Astrocyte of the cerebellum (primary cell): ENCODE measurements at regions not wholly inside any gene's neighbourhood (a gene's known extent, or its start where the extent isn't known, plus 50 kb on each side); places are given as distances from the start of the nearest gene placed in this dataset.

Experiments used
- DNase-seq: peaks from one replicate; pipeline ENCODE4 v3.0.0-alpha.2; 2011; ENCODE audit warnings: low read depth
- H3K4me3 ChIP-seq: 2 replicates; pipeline ENCODE4 v1.5.1; 2011; ENCODE audit warnings: mild to moderate bottlenecking, low read depth, low read length, moderate library complexity
- CTCF ChIP-seq: IDR thresholded peaks from 2 replicates; pipeline ENCODE4 v1.5.1; 2012; ENCODE audit warnings: low read length, low read depth, moderate library complexity, mild to moderate bottlenecking; ENCODE audit errors: missing control alignments
- in situ Hi-C: cut with HindIII; loops from 2 replicates; pipeline ENCODE4 v1.10.0; 2017; ENCODE audit warnings: low sequenced_read_pairs

- H3K4me3 ChIP-seq, result no peak overlapping the region
- in situ Hi-C loops, result no loop called here
- no peak for TF ChIP-seq CTCF
- DNase-seq, result no peak
Measured at GRCh38 chr9:80378669-80379293, 807.0 kb downstream of the TLE4 start.

GRCh38 chr9:80376180-80376579, 804.4 kb downstream of the TLE4 start:
- no peak for DNase-seq
- no peak overlapping the region for H3K4me3 ChIP-seq
- no peak for TF ChIP-seq CTCF
- in situ Hi-C loops, result no loop called here

DNA sequence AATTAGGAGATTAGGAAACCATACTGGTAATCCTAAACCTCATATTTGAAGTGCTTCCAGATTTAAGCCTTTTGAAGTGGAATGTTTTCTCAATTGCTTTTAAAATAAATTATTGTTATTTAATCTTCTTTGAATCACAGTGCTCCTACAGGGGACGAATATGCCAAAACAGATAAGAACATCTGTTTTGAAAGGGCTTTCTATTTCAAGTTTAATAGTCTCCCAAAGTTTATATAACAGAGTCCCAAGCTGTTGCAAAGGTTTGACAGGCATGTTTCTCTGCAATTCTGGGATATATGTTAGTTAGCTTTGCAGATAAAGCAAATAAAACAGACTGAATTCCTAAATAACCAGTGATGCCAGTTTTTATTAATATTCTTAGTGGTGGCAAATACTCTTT, 803.7 kb downstream of the TLE4 start:
- TF ChIP-seq CTCF, result no peak
- H3K4me3 ChIP-seq, result no peak overlapping the region
- in situ Hi-C loops, result no loop called here
- DNase-seq, result no peak

- no peak overlapping the region for H3K4me3 ChIP-seq
- TF ChIP-seq CTCF, result no peak
- in situ Hi-C loops, result no loop called here
- no peak for DNase-seq
Measured at GRCh38 chr9:80369641-80370040, 797.9 kb downstream of the TLE4 start.

DNA sequence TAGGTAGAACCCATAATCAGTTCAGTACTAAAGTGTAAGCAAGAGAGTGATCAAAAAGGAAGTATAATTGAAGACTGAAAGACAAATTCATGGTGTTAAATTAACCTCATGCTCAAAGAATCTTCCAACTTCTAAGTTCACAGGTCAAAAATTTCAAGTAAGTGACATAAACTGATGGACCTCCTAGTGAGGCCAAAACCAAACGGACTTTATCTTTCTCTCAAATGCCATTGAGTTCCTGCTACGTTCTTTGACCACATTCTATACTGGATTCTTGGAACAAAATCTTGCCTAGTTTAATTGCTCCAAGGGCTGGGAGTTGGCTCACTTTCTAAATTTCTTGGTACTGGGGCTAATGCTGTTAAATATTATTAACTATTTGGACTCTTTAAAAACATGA, 794.9 kb downstream of the TLE4 start:
- no peak overlapping the region for H3K4me3 ChIP-seq
- DNase-seq, result no peak
- TF ChIP-seq CTCF, result no peak
- in situ Hi-C loops, result no loop called here

DNA sequence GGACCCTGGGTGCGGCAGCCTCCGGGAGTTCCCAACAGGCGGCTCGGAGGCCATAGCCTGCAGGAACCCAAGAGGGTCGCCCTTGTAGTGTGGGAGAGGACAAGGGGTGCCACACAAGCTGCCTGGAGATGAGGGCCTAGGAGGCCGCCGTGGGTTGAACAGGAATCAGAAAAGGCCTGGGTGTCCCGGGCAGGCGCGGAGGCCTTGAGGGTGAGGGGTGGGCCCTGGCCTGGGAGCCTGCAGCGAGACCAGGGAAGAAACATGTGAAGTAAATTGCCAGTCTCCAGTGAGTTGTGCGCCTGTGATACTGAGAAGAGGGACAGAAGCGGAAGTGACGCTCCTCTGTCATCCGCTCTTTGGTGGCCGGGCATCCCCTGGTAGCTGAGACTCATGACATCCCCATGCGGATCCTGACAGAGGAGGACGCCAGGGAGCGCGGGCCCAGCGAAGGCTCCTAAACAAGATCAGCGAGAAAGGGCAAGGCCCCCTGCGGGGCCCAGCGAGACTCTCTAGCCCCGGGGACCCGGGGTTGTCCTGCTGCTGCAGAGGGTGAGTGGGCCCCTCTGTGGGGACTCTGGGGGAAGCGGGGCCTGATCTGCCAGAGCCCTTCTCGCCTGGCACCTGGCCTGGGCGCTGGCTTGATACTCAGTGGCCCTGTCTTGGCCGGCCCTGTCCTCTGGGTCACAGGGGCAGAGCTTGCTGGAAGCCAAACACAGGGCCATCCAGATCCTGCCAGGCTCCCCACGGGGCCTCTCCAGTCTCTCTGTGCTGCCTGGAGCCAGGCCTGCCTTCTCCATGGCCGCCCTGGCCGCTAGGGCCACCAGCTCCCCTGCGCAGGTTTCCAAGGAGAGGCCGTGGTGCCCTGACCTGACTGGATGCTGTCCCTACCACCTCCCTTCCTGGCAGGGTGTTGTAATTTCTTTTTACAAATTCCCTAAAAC, 788.4 kb downstream of the TLE4 start:
- in situ Hi-C loops, result no loop called here

More for the DNA sequence above, 788.4 kb downstream of the TLE4 start:
- no peak for DNase-seq
- H3K4me3 ChIP-seq, result no peak overlapping the region
- TF ChIP-seq CTCF, result no peak
